ENCODE measurements at regions not wholly inside any gene's neighbourhood (a gene's known extent, or its start where the extent isn't known, plus 50 kb on each side); places are given as distances from the start of the nearest gene placed in this dataset.

DNA sequence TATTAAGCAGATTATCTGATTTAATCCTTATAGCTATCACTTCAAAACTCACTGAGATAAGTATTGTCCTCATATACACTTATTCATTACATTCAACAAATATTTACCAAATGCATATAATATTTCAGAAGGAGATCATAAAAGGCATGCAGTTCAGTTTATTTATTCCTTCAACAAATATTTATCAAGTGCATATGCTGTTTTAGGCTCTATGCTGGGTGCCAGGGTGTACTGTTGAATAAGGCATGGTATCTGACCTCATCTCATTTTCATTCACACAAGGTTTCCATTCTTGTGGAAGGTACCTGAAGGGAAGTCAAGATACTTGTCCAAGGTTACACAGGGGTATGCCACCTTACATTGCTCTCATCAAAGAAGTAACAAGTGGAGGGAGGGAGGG, 213.0 kb downstream of the INSIG2 start:
- H3K27me3 ChIP-seq (replicated peaks; ENCODE audit: control insufficient read depth, insufficient read depth, low read length): no peaks in the 10 kb centered on the region
- H3K36me3 ChIP-seq (ENCODE audit: control insufficient read depth, insufficient read depth, low read length): no peaks in the 10 kb centered on the region
- DNase-seq (ENCODE audit: extremely low read depth, insufficient read length): no peak
- TF ChIP-seq CTCF (IDR thresholded peaks at IDR 0.05; ENCODE audit: insufficient read depth, low read length, poor library complexity, severe bottlenecking): no peak
- no peak overlapping the region for H3K4me3 ChIP-seq (replicated peaks; ENCODE audit: low read depth, low read length)

- no peak for DNase-seq (ENCODE audit: extremely low read depth, insufficient read length)
- no peak for TF ChIP-seq CTCF (IDR thresholded peaks at IDR 0.05; ENCODE audit: insufficient read depth, low read length, poor library complexity, severe bottlenecking)
Observed at GRCh38 chr2:118300832-118301231, 212.6 kb downstream of the INSIG2 start.

DNA sequence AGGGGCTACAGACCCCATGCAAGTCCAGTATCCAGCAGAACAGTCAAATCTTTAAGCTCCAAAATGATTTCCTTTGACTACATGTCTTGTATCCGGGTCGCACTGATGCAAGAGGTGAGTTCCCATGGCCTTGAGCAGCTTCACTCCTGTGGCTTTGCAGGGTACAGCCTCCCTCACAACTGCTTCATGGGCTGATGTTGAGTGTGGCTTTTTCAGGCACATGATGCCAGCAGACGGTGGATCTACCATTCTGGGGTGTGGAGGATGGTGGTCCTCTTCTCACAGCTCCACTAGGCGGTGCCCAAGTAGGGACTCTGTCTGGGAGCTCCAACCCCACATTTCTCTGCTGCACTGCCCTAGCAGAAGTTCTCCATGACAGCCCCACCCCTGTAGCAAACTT, 208.4 kb downstream of the INSIG2 start:
- Histone ChIP-seq H3K4me3 (replicated peaks; ENCODE audit: low read depth, low read length) (no peak overlapping the region), H3K36me3 (ENCODE audit: control insufficient read depth, insufficient read depth, low read length) (no peaks in the 10 kb centered on the region), H3K27me3 (replicated peaks; ENCODE audit: control insufficient read depth, insufficient read depth, low read length) (no peaks in the 10 kb centered on the region)
- no peak for DNase-seq (ENCODE audit: extremely low read depth, insufficient read length)
- TF ChIP-seq CTCF (IDR thresholded peaks at IDR 0.05; ENCODE audit: insufficient read depth, low read length, poor library complexity, severe bottlenecking): no peak

More at GRCh38 chr2:118300832-118301231, 212.6 kb downstream of the INSIG2 start:
- Histone ChIP-seq H3K27me3 (replicated peaks; ENCODE audit: control insufficient read depth, insufficient read depth, low read length) (no peaks in the 10 kb centered on the region), H3K36me3 (ENCODE audit: control insufficient read depth, insufficient read depth, low read length) (no peaks in the 10 kb centered on the region), H3K4me3 (replicated peaks; ENCODE audit: low read depth, low read length) (no peak overlapping the region)

- no peak for DNase-seq (ENCODE audit: extremely low read depth, insufficient read length)
- no peak overlapping the region for H3K4me3 ChIP-seq (replicated peaks; ENCODE audit: low read depth, low read length)
- H3K27me3 ChIP-seq (replicated peaks; ENCODE audit: control insufficient read depth, insufficient read depth, low read length): no peaks in the 10 kb centered on the region
- TF ChIP-seq CTCF (IDR thresholded peaks at IDR 0.05; ENCODE audit: insufficient read depth, low read length, poor library complexity, severe bottlenecking): no peak
- no peaks in the 10 kb centered on the region for H3K36me3 ChIP-seq (ENCODE audit: control insufficient read depth, insufficient read depth, low read length)
Observed at GRCh38 chr2:118295592-118296390, 207.5 kb downstream of the INSIG2 start.

- H3K27me3 ChIP-seq (replicated peaks; ENCODE audit: control insufficient read depth, insufficient read depth, low read length): no peaks in the 10 kb centered on the region
- DNase-seq (ENCODE audit: extremely low read depth, insufficient read length): no peak
- no peaks in the 10 kb centered on the region for H3K36me3 ChIP-seq (ENCODE audit: control insufficient read depth, insufficient read depth, low read length)
- TF ChIP-seq CTCF (IDR thresholded peaks at IDR 0.05; ENCODE audit: insufficient read depth, low read length, poor library complexity, severe bottlenecking): no peak
- no peak overlapping the region for H3K4me3 ChIP-seq (replicated peaks; ENCODE audit: low read depth, low read length)
Observed at GRCh38 chr2:118294063-118294462, 205.8 kb downstream of the INSIG2 start.
